Esophagus muscularis mucosa (tissue), 4 donors: ENCODE measurements at regions not wholly inside any gene's neighbourhood (a gene's known extent, or its start where the extent isn't known, plus 50 kb on each side); places are given as distances from the start of the nearest gene placed in this dataset.

Source experiments
- DNase-seq: peaks from one replicate; pipeline ENCODE4 v3.0.0-alpha.2; 2017; ENCODE audit errors: extremely low spot score
- H3K27ac ChIP-seq, 4 donors: fragments of 200-600 bp; sonication (generic); replicated peaks in 1 of 4; 1 replicate in 3 of 4; 2 replicates in 1 of 4; pipeline ENCODE4 v1.5.1; 2016 to 2019; ENCODE audit warnings: mild to moderate bottlenecking in 1 of 4
- H3K27me3 ChIP-seq, 4 donors: fragments of 200-600 bp; sonication (generic); one replicate each; pipeline versions ENCODE4 v1.5.1 to v1.6.0; 2016 to 2019
- H3K36me3 ChIP-seq, 4 donors: fragments of 200-600 bp; sonication (generic); one replicate each; pipeline ENCODE4 v1.5.1; 2016 to 2019
- H3K4me1 ChIP-seq, 4 donors: fragments of 200-600 bp; sonication (generic); one replicate each; pipeline ENCODE4 v1.5.1; 2016 to 2019
- H3K4me3 ChIP-seq, 4 donors: fragments of 200-600 bp; sonication (generic); 1 replicate in 2 of 4; 2 replicates in 2 of 4; pipeline ENCODE4 v1.5.1; 2016 to 2019; ENCODE audit warnings: mild to moderate bottlenecking in 4 of 4, moderate library complexity in 1 of 4
- H3K9me3 ChIP-seq, 4 donors: fragments of 200-600 bp; sonication (generic); 1 replicate in 3 of 4; 2 replicates in 1 of 4; pipeline ENCODE4 v1.5.1; 2016 to 2019
- CTCF ChIP-seq, 3 experiments: fragments of 200-600 bp in 2 of 3; fragments of 450-650 bp in 1 of 3; sonication (generic) in 2 of 3; IDR thresholded peaks; one replicate each; pipeline ENCODE4 v1.5.1; 2017 to 2019; ENCODE audit warnings: antibody characterized with exemption in 3 of 3, mild to moderate bottlenecking in 2 of 3, moderate library complexity in 1 of 3
- EP300 ChIP-seq: sonication (generic); formaldehyde crosslinking; IDR thresholded peaks from one replicate; pipeline ENCODE4 v1.6.1; 2017; ENCODE audit warnings: antibody characterized with exemption
- POLR2A ChIP-seq: fragments of 450-650 bp; IDR thresholded peaks from one replicate; pipeline ENCODE4 v1.6.1; 2017; ENCODE audit warnings: antibody characterized with exemption, moderate library complexity, mild to moderate bottlenecking, low read depth
- POLR2AphosphoS5 ChIP-seq, 2 donors: sonication (generic); formaldehyde crosslinking; IDR thresholded peaks; one replicate each; pipeline ENCODE4 v1.6.1; 2017; ENCODE audit warnings: antibody characterized with exemption in 2 of 2
- WGBS: methylation state at CpG from one replicate; pipeline ENCODE4 v1.1.5; 2018; 5-methylcytosine and 5-hydroxymethylcytosine counted together
- intact Hi-C: fragments of 100-400 bp; cut with DNase I; formaldehyde crosslinking; loops from one replicate; pipeline ENCODE4 v1.15.1; 2023

GRCh38 chr2:193690572-193690971 lies 1495.8 kb upstream of the TMEFF2 start:
- no peak for TF ChIP-seq EP300
- no peak for TF ChIP-seq CTCF (IDR thresholded peaks at IDR 0.05)
- TF ChIP-seq POLR2AphosphoS5 (IDR thresholded peaks at IDR 0.05): no peak
- TF ChIP-seq POLR2A: no peak
- Histone ChIP-seq H3K27me3 (no peaks in the 10 kb centered on the region), H3K4me3 (no peak overlapping the region), H3K9me3 (no peaks in the 10 kb centered on the region), H3K36me3 (no peaks in the 10 kb centered on the region), H3K4me1 (no peaks in the 10 kb centered on the region), H3K27ac (no peak overlapping the region)
- WGBS: 81% methylated on average over 2 of the region's 2 CpGs
- intact Hi-C loops: no loop called here
- no peak for DNase-seq

DNA sequence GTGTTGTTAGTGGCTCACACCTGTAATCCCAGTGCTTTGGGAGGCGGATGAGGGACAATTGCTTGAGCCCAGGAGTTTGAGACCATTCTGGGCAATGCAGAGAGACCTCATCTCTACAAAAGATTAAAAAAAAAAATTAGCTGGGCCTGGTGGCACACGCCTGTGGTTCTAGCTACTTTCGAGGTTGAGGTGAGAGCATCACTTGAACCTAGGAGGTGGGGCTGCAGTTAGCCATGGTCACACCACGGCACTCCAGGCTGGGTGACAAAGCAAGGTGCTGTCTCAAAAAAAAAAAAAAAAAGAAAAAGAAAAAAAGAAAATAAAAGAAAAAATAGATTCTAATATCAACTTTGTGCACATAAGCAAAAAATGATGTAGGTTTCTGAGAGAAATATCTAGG lies 1492.5 kb upstream of the TMEFF2 start:
- Histone ChIP-seq H3K4me1 (no peaks in the 10 kb centered on the region), H3K27ac (no peak overlapping the region), H3K27me3 (no peaks in the 10 kb centered on the region), H3K9me3 (no peaks in the 10 kb centered on the region), H3K36me3 (no peaks in the 10 kb centered on the region), H3K4me3 (no peak overlapping the region)
- intact Hi-C loops: no loop called here
- 91% methylated on average over 4 of the region's 4 CpGs for WGBS
- no peak for DNase-seq
- TF ChIP-seq EP300 (no peak), POLR2AphosphoS5 (IDR thresholded peaks at IDR 0.05) (no peak), POLR2A (no peak), CTCF (IDR thresholded peaks at IDR 0.05) (no peak)

GRCh38 chr2:193679847-193680246 lies 1485.1 kb upstream of the TMEFF2 start:
- H3K36me3 ChIP-seq: no peaks in the 10 kb centered on the region
- H3K9me3 ChIP-seq: no peaks in the 10 kb centered on the region
- no peak for DNase-seq
- H3K4me3 ChIP-seq: no peak overlapping the region
- 50% methylated on average over 1 of the region's 1 CpG for WGBS
- TF ChIP-seq EP300 (no peak), CTCF (IDR thresholded peaks at IDR 0.05) (no peak), POLR2A (no peak), POLR2AphosphoS5 (IDR thresholded peaks at IDR 0.05) (no peak)
- H3K27ac ChIP-seq: no peak overlapping the region
- H3K27me3 ChIP-seq: no peaks in the 10 kb centered on the region
- H3K4me1 ChIP-seq: no peaks in the 10 kb centered on the region
- intact Hi-C loops: no loop called here

DNA sequence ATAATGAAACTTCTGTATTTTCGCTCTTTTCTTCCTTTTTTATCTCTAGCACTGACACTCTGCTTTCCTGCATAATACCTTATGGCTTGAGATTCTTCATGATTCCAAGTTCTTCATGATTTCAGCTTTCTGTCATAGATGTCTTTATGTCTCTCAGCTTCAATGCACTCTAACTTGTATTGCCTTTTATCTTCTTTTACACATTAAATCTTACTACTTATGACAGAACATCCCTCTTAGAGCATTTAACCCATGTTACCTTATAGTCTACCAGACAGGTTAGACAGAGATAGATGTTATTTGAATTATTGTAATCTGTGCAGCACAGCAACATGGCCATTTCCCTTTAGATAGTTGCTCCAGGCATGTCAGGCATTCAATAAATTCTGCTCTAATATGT lies 1475.7 kb upstream of the TMEFF2 start:
- TF ChIP-seq EP300: no peak
- TF ChIP-seq POLR2A: no peak
- TF ChIP-seq POLR2AphosphoS5 (IDR thresholded peaks at IDR 0.05): no peak
- no peak for TF ChIP-seq CTCF (IDR thresholded peaks at IDR 0.05)
- WGBS: 86% methylated on average over 1 of the region's 1 CpG
- no peaks in the 10 kb centered on the region for H3K27me3 ChIP-seq
- H3K4me3 ChIP-seq: no peak overlapping the region
- no peaks in the 10 kb centered on the region for H3K4me1 ChIP-seq
- intact Hi-C loops: no loop called here
- no peak for DNase-seq
- H3K9me3 ChIP-seq: no peaks in the 10 kb centered on the region
- H3K36me3 ChIP-seq: no peaks in the 10 kb centered on the region
- H3K27ac ChIP-seq: no peak overlapping the region

- H3K4me3 ChIP-seq: no peak overlapping the region
- H3K9me3 ChIP-seq: no peaks in the 10 kb centered on the region
- intact Hi-C loops: no loop called here
- TF ChIP-seq EP300 (no peak), POLR2AphosphoS5 (IDR thresholded peaks at IDR 0.05) (no peak), CTCF (IDR thresholded peaks at IDR 0.05) (no peak), POLR2A (no peak)
- no peaks in the 10 kb centered on the region for H3K4me1 ChIP-seq
- 69% methylated on average over 4 of the region's 4 CpGs for WGBS
- no peak for DNase-seq
- H3K27me3 ChIP-seq: no peaks in the 10 kb centered on the region
- H3K27ac ChIP-seq: no peak overlapping the region
- H3K36me3 ChIP-seq: no peaks in the 10 kb centered on the region
These were observed 1474.0 kb upstream of the TMEFF2 start for GRCh38 chr2:193668557-193669323.
